Endothelial cell of umbilical vein (primary cell): ENCODE measurements at regions not wholly inside any gene's neighbourhood (a gene's known extent, or its start where the extent isn't known, plus 50 kb on each side); places are given as distances from the start of the nearest gene placed in this dataset.

Experiments
- BruUV-seq: library from RNA; stranded (reverse); fragments of 400-500 nt; replicated peaks from 2 replicates; lab custom pipeline; 2021; lab: Mats Ljungman, UMichigan
- CTCF ChIA-PET: fragments of 300-600, 350-600 bp; sonication (Branson Sonifier 250); formaldehyde crosslinking; loops from one replicate; lab custom pipeline; 2021; ENCODE audit warnings: antibody characterized with exemption, inconsistent platforms; lab: Charles Lee
- POLR2A ChIA-PET: fragments of 300-600, 350-600 bp; sonication (Branson Sonifier 250); formaldehyde crosslinking; loops from one replicate; lab custom pipeline; 2021; ENCODE audit warnings: antibody characterized with exemption, inconsistent platforms; lab: Charles Lee
- DNase-seq: peaks from one replicate; pipeline ENCODE4 v3.0.0-alpha.2; 2011; ENCODE audit warnings: low read depth, low spot score
- FAIRE-seq: peaks from 2 replicates; lab custom pipeline; 2011; peaks lifted over from hg19 to GRCh38; lab: Jason Lieb, UNC
- H2AFZ ChIP-seq: 2 replicates; pipeline ENCODE4 v1.6.0; 2012; ENCODE audit warnings: low read depth, low read length, control low read depth, inconsistent platforms
- H3K27ac ChIP-seq: 2 replicates; pipeline ENCODE4 v1.5.1; 2011; ENCODE audit warnings: low read depth, mild to moderate bottlenecking, control low read depth, low read length, moderate library complexity; ENCODE audit not compliant: insufficient read depth
- H3K27me3 ChIP-seq, 2 experiments: 2 replicates each; pipeline versions ENCODE4 v1.6.0 to v1.6.1; 2011; ENCODE audit warnings: low read length in 2 of 2, mixed read lengths in 1 of 2; ENCODE audit not compliant: control insufficient read depth in 2 of 2, insufficient read depth in 2 of 2
- H3K36me3 ChIP-seq, 2 experiments: 2 replicates in 1 of 2; 3 replicates in 1 of 2; pipeline ENCODE4 v1.5.1; 2011; ENCODE audit warnings: low read length in 2 of 2, mild to moderate bottlenecking in 1 of 2, moderate library complexity in 1 of 2; ENCODE audit not compliant: control insufficient read depth in 2 of 2, insufficient read depth in 2 of 2; ENCODE audit errors: extremely low read depth in 1 of 2
- H3K4me1 ChIP-seq: 3 replicates; pipeline ENCODE4 v1.5.1; 2011; ENCODE audit warnings: mild to moderate bottlenecking, low read length; ENCODE audit not compliant: control insufficient read depth, insufficient read depth; ENCODE audit errors: extremely low read depth
- H3K4me2 ChIP-seq: 2 replicates; pipeline ENCODE4 v1.6.1; 2011; ENCODE audit warnings: low read length, control low read depth, mixed read lengths; ENCODE audit not compliant: insufficient read depth
- H3K4me3 ChIP-seq, 3 experiments: fragments of 200-600 bp in 1 of 3; sonication (generic), shearing (Covaris generic) in 1 of 3; replicated peaks in 1 of 3; 2 replicates each; pipeline ENCODE4 v1.5.1; 2011 to 2016; ENCODE audit warnings: control low read depth in 3 of 3, low read length in 3 of 3, mild to moderate bottlenecking in 2 of 3, inconsistent platforms in 1 of 3, low read depth in 1 of 3, moderate library complexity in 1 of 3; ENCODE audit not compliant: insufficient read depth in 1 of 3
- H3K79me2 ChIP-seq: 2 replicates; pipeline ENCODE4 v1.6.0; 2012; ENCODE audit warnings: low read length, inconsistent platforms; ENCODE audit not compliant: control insufficient read depth, insufficient read depth
- H3K9ac ChIP-seq: replicated peaks from 2 replicates; pipeline ENCODE3; 2011; ENCODE audit warnings: low read length, control low read depth; ENCODE audit not compliant: insufficient read depth; ENCODE audit errors: extremely low read depth
- H3K9me1 ChIP-seq: replicated peaks from 3 replicates; pipeline ENCODE4 v1.6.0; 2011; ENCODE audit warnings: mild to moderate bottlenecking, low read length; ENCODE audit not compliant: control insufficient read depth, insufficient read depth; ENCODE audit errors: extremely low read depth
- H3K9me3 ChIP-seq: replicated peaks from 2 replicates; pipeline ENCODE4 v1.5.1; 2012; ENCODE audit warnings: low read length, inconsistent platforms; ENCODE audit not compliant: control insufficient read depth, insufficient read depth
- H4K20me1 ChIP-seq: replicated peaks from 2 replicates; pipeline ENCODE3; 2011; ENCODE audit warnings: mild to moderate bottlenecking, low read length; ENCODE audit not compliant: control insufficient read depth, insufficient read depth; ENCODE audit errors: extremely low read depth
- EZH2 ChIP-seq: IDR thresholded peaks from 2 replicates; pipeline ENCODE4 v1.6.1; 2012; ENCODE audit warnings: borderline replicate concordance, low read depth, mild to moderate bottlenecking, moderate library complexity, low read length, inconsistent platforms; ENCODE audit not compliant: severe bottlenecking
- FOS ChIP-seq: IDR thresholded peaks from 2 replicates; pipeline ENCODE4 v1.6.1; 2011; ENCODE audit warnings: mild to moderate bottlenecking, low read length, moderate library complexity, borderline replicate concordance; ENCODE audit not compliant: insufficient read depth
- GATA2 ChIP-seq: IDR thresholded peaks from 2 replicates; pipeline ENCODE4 v1.7.0; 2011; ENCODE audit warnings: low read depth, mild to moderate bottlenecking, moderate library complexity, mixed read lengths, low read length; ENCODE audit not compliant: insufficient read length, insufficient read depth
- JUN ChIP-seq: IDR thresholded peaks from 2 replicates; pipeline ENCODE4 v1.6.1; 2011; ENCODE audit warnings: borderline replicate concordance, low read depth; ENCODE audit not compliant: insufficient read length, insufficient read depth
- MAX ChIP-seq: IDR thresholded peaks from 2 replicates; pipeline ENCODE4 v1.6.1; 2011; ENCODE audit not compliant: insufficient read depth, insufficient read length
- MYC ChIP-seq: IDR thresholded peaks from one replicate; pipeline ENCODE4 v1.6.1; 2011; ENCODE audit warnings: mild to moderate bottlenecking, low read depth, low read length
- POLR2A ChIP-seq: IDR thresholded peaks from 2 replicates; pipeline ENCODE4 v1.6.1; 2012; ENCODE audit warnings: low read depth, mild to moderate bottlenecking, control low read depth, low read length
- POLR2AphosphoS5 ChIP-seq: IDR thresholded peaks from 2 replicates; pipeline ENCODE4 v1.6.1; 2012; ENCODE audit warnings: low read depth, mild to moderate bottlenecking, control low read depth, low read length, moderate library complexity; ENCODE audit not compliant: insufficient read depth
- dilution Hi-C: fragments of 300-500 bp; cut with MboI; formaldehyde crosslinking; loops from one replicate; pipeline ENCODE4 v1.15.0; 2019; ENCODE audit warnings: low sequenced_read_pairs; ENCODE audit not compliant: extremely low pct_ligation_motif_present
- intact Hi-C: fragments of 100-400 bp; cut with micrococcal nuclease; formaldehyde crosslinking; loops from one replicate; pipeline ENCODE4 v1.10.0; 2022
- TF ChIP-seq, protein P1 (sequence below), 2 donors: IDR thresholded peaks; 1 replicate in 1 of 2; 2 replicates in 1 of 2; pipeline ENCODE4 v1.5.1; 2011; ENCODE audit warnings: low read length in 2 of 2, mild to moderate bottlenecking in 2 of 2, moderate library complexity in 2 of 2, control low read depth in 1 of 2, inconsistent platforms in 1 of 2, low read depth in 1 of 2; ENCODE audit not compliant: insufficient read depth in 1 of 2; ENCODE audit errors: extremely low read depth in 1 of 2

DNA sequence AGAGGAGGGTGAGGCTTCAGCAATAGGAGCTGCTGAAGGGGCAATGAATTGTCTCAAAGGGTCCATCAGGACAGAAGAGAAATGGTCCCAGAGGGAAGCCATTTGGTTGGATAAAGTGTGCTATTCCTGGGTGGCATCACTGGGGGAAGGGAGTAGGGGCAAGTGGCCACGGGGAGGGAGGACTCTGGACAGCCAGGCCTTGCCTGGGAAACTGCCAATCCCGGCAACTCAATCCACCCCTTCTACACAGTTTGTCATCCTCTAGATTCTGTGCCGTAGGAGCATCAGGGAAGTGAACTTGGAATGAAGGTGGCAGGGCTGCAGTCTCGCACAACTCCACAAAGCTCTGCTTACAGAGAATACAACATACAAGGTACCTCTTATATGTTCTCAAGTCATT is 59.5 kb upstream of the RIPOR2 start:
- BruUV-seq: no TSS peak
- FAIRE-seq (no peak), DNase-seq (no peak)
- Histone ChIP-seq H3K9ac (no peak overlapping the region), H3K27ac (no peak overlapping the region), H4K20me1 (no peaks in the 10 kb centered on the region), H3K4me3 (no peak overlapping the region), H3K27me3 (no peaks in the 10 kb centered on the region), H3K79me2 (no peaks in the 10 kb centered on the region), H3K36me3 (no peaks in the 10 kb centered on the region), H3K9me1 (no peaks in the 10 kb centered on the region), H3K4me1 (no peaks in the 10 kb centered on the region), H3K4me2 (no peak overlapping the region), H3K9me3 (no peaks in the 10 kb centered on the region), H2AFZ (no peak overlapping the region)
- intact Hi-C loops: no loop called here
- TF ChIP-seq EZH2 (no peak), POLR2A (no peak), MYC (no peak), POLR2AphosphoS5 (no peak), MAX (no peak), JUN (no peak), FOS (no peak), GATA2 (no peak)
- TF ChIP-seq, protein P1, sequence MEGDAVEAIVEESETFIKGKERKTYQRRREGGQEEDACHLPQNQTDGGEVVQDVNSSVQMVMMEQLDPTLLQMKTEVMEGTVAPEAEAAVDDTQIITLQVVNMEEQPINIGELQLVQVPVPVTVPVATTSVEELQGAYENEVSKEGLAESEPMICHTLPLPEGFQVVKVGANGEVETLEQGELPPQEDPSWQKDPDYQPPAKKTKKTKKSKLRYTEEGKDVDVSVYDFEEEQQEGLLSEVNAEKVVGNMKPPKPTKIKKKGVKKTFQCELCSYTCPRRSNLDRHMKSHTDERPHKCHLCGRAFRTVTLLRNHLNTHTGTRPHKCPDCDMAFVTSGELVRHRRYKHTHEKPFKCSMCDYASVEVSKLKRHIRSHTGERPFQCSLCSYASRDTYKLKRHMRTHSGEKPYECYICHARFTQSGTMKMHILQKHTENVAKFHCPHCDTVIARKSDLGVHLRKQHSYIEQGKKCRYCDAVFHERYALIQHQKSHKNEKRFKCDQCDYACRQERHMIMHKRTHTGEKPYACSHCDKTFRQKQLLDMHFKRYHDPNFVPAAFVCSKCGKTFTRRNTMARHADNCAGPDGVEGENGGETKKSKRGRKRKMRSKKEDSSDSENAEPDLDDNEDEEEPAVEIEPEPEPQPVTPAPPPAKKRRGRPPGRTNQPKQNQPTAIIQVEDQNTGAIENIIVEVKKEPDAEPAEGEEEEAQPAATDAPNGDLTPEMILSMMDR (IDR thresholded peaks at IDR 0.05; ENCODE audit: extremely low read depth in 1 of 2, insufficient read depth in 1 of 2, low read depth in 1 of 2, low read length in 2 of 2): no peak
- dilution Hi-C loops: no loop called here
- POLR2A ChIA-PET: no interaction called here
- CTCF ChIA-PET: interaction anchor here (0.8 to 1.3 kb wide), 2 partner anchors 23 to 61 kb away, joined by 4 to 5 read pairs; no protein-coding TSS in a partner anchor
